AG10803 (cell line): ENCODE measurements at regions not wholly inside any gene's neighbourhood (a gene's known extent, or its start where the extent isn't known, plus 50 kb on each side); places are given as distances from the start of the nearest gene placed in this dataset.

Experiments used
- DNase-seq: peaks from one replicate; pipeline ENCODE4 v3.0.0; 2010; ENCODE audit warnings: low read depth
- H3K4me3 ChIP-seq: 2 replicates; pipeline ENCODE4 v1.5.1; 2011; ENCODE audit warnings: mild to moderate bottlenecking, low read length, control low read depth
- TF ChIP-seq, protein P1 (sequence below): conservative IDR thresholded peaks from 2 replicates; pipeline ENCODE4 v1.5.1; 2011; ENCODE audit warnings: mild to moderate bottlenecking, low read length, control low read depth, inconsistent platforms

DNA sequence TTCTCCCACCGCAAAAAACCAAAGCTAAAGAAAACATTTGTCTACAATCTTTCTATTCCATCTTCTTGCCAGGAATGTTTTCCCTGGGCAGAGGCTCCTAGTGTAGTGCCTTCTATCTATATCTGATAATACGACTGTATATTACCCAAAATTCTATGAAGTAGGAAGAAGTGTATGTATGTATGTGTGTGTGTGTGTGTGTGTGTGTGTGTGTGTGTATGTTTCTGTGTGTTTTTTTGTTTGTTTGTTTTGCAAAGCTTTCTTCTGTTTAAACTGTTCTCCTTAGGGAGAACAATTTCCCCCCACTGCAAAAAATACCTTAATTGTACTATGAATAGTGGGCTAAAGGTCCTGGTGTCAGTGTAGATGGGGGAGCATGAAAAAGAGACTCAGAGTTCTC lies 312.6 kb upstream of the CITED2 start:
- TF ChIP-seq, protein P1, sequence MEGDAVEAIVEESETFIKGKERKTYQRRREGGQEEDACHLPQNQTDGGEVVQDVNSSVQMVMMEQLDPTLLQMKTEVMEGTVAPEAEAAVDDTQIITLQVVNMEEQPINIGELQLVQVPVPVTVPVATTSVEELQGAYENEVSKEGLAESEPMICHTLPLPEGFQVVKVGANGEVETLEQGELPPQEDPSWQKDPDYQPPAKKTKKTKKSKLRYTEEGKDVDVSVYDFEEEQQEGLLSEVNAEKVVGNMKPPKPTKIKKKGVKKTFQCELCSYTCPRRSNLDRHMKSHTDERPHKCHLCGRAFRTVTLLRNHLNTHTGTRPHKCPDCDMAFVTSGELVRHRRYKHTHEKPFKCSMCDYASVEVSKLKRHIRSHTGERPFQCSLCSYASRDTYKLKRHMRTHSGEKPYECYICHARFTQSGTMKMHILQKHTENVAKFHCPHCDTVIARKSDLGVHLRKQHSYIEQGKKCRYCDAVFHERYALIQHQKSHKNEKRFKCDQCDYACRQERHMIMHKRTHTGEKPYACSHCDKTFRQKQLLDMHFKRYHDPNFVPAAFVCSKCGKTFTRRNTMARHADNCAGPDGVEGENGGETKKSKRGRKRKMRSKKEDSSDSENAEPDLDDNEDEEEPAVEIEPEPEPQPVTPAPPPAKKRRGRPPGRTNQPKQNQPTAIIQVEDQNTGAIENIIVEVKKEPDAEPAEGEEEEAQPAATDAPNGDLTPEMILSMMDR: no peak
- no peak overlapping the region for H3K4me3 ChIP-seq
- no peak for DNase-seq

DNA sequence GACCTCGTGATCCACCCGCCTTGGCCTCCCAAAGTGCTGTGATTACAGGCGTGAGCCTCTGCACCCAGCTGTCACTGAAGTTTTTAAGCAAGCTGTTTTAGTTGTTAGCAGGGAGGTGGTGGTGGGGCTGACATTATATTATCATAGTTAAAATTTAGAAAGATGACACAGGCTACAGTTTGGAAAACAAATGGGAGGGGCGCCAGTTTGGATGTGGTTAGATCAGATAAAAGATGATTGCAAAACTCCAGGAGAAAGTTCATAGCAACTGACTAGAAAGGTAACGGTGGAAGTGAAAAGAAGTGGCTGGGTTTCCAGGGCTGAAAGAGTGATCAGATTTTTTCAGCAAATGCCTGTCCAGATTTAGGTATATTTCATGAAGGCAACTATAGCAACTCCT lies 311.9 kb upstream of the CITED2 start:
- TF ChIP-seq, protein P1: no peak
- no peak overlapping the region for H3K4me3 ChIP-seq
- peak; percentile 51 for DNase-seq

DNA sequence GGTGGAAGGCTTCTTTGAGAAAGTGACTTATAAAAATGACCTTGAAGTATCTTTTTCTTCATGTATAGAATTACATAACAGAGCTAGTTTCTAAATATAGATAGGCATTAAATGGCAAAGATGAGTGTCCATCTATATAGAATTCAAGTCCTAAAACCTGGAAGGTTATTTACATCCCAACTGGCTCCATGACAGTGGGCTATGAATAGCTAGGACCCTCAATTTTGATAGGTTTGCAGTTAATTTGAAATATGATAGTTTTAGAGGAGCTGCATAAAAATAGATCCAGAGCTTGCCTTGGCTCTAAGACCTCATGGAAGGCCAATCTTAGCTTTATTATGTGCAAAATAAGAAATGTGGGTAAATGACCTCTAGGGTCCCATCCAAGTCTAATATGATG lies 310.6 kb upstream of the CITED2 start:
- DNase-seq: no peak
- TF ChIP-seq, protein P1: no peak
- no peak overlapping the region for H3K4me3 ChIP-seq

DNA sequence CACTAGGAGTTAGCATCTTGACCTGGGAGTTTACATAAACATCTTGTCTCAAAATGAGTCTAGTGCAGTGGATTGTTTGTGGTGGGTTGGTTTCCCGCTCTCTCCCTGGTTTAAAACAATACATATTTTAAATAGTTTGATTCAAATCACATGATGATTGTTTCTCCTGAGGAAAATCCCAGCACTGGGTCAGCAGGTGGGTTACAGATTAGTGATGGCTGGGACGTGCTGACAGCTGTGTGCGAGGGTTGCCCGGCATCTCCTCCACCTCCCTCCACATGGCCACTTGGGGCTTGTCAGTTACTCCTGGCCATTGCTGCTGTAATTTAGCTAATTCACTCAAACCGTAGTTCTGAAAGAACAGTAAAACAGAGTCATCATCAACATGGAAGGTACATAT lies 306.4 kb upstream of the CITED2 start:
- TF ChIP-seq, protein P1: no peak
- no peak for DNase-seq
- no peak overlapping the region for H3K4me3 ChIP-seq

DNA sequence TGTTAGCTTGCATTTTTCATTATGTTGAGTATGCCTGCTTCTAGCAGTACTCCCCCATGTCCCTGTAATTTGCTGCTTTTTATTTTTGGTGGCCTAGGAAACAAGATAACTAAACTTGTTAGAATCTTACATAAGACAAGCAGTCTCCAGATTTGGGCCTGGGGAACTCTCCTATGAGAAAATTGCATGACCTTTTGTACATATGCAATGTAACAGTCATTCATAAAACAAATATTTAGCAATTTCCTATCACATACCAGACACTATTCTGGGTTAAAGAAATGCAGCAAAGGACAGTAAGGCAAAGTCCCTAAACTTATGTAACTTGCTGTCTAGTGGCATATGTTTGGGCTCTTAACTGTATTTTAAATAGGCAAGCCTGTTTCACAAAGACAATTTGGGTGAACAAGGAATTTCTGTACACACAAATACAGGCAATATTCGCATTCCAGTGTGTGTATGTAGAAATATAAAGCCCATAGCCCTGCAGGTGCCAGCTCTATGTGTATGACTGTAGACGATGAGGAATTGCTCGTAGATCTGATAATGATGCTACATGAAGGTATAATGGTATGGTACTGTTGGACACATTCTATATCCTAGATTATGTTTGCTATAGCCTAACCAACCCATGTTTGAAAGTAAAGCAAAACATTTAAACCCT lies 305.2 kb upstream of the CITED2 start:
- DNase-seq: peak; percentile 76
- no peak overlapping the region for H3K4me3 ChIP-seq
- TF ChIP-seq, protein P1: no peak

DNA sequence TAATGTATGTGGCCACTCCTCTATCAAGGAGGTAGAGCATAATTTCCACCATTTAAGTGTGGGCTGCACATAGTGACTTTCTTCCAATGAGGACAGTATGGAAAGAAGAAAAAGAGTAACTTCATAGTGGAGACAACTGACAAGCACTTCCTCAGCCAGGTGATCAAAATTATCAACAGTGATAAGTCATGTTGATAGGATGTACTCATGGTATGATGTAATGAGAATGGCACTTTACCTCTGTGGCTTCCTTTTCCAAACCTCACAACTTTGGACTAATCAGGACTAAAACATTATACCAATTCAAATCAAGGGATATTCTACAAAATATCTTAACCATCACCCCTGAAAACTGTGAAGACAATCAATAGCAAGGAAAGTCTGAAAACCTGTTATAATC lies 302.3 kb upstream of the CITED2 start:
- no peak overlapping the region for H3K4me3 ChIP-seq
- TF ChIP-seq, protein P1: no peak
- no peak for DNase-seq

DNA sequence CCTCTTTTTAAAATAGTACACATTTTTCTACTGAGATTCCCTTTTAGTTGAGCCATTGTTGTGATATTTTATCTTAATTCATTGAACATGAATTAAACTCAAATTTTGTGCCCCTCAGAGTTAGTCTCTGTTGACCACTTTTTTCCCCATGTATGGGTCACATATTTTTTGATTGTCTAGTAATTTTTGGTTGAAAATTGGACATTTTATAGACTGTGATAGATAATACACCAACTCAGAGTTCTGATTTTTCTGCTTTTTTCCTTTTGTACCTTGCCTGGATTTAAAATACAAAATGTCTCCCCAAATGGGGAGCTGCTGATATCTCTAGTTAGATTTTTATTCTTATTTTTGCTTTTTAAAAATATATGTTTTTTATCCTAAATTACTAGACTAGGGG lies 291.8 kb upstream of the CITED2 start:
- TF ChIP-seq, protein P1: no peak
- no peak overlapping the region for H3K4me3 ChIP-seq
- DNase-seq: no peak
